Activated CD4-positive, CD25-positive, alpha-beta regulatory T cell (primary cell): ENCODE measurements at regions not wholly inside any gene's neighbourhood (a gene's known extent, or its start where the extent isn't known, plus 50 kb on each side); places are given as distances from the start of the nearest gene placed in this dataset.
"Not testable (repeated sequence)": the region's sequence is repeated elsewhere in the genome, so short reads cannot be mapped to it uniquely, and the experiment has no call there.

Experiments used
- DNase-seq, 4 experiments: peaks; one replicate each; lab custom pipeline; 2025; lab: John Stamatoyannopoulos, UW

GRCh38 chr10:64115908-64116643 is 594.9 kb downstream of the REEP3 start:
- DNase-seq: no peak

- DNase-seq: no peak
Measured at GRCh38 chr10:64116707-64117106, 595.5 kb downstream of the REEP3 start.

- DNase-seq: no peak
Measured at GRCh38 chr10:64118736-64119135, 597.5 kb downstream of the REEP3 start.

- not testable (repeated sequence) for DNase-seq
Measured at GRCh38 chr10:64120301-64120980, 599.2 kb downstream of the REEP3 start.

- no peak for DNase-seq
Measured at GRCh38 chr10:64130152-64130551, 609.0 kb downstream of the REEP3 start.

- no peak for DNase-seq
Measured at GRCh38 chr10:64134676-64135075, 613.5 kb downstream of the REEP3 start.

- DNase-seq: no peak
Measured at GRCh38 chr10:64142395-64142794, 621.2 kb downstream of the REEP3 start.

GRCh38 chr10:64148607-64149006 is 627.4 kb downstream of the REEP3 start:
- no peak for DNase-seq

- DNase-seq: no peak
Measured at GRCh38 chr10:64156166-64156565, 635.0 kb downstream of the REEP3 start.

- DNase-seq: no peak
Measured at GRCh38 chr10:64158551-64158950, 637.4 kb downstream of the REEP3 start.

- no peak for DNase-seq
Measured at GRCh38 chr10:64159910-64160872, 639.0 kb downstream of the REEP3 start.

GRCh38 chr10:64170791-64171190 is 649.6 kb downstream of the REEP3 start:
- no peak for DNase-seq

GRCh38 chr10:64173826-64174225 is 652.6 kb downstream of the REEP3 start:
- DNase-seq: no peak

GRCh38 chr10:64174666-64175255 is 653.6 kb downstream of the REEP3 start:
- DNase-seq: no peak

- DNase-seq: no peak
Measured at GRCh38 chr10:64175271-64175962, 654.2 kb downstream of the REEP3 start.

- no peak for DNase-seq
Measured at GRCh38 chr10:64182671-64183070, 661.5 kb downstream of the REEP3 start.

GRCh38 chr10:64191286-64191685 is 670.1 kb downstream of the REEP3 start:
- no peak for DNase-seq

GRCh38 chr10:64196638-64197315 is 675.6 kb downstream of the REEP3 start:
- no peak for DNase-seq

- no peak for DNase-seq
Measured at GRCh38 chr10:64201936-64202335, 680.7 kb downstream of the REEP3 start.

- not testable (repeated sequence) for DNase-seq
Measured at GRCh38 chr10:64204504-64204903, 683.3 kb downstream of the REEP3 start.

GRCh38 chr10:64206409-64206808 is 685.2 kb downstream of the REEP3 start:
- DNase-seq: no peak
